Right lobe of liver (tissue), 6 donors: ENCODE measurements at regions not wholly inside any gene's neighbourhood (a gene's known extent, or its start where the extent isn't known, plus 50 kb on each side); places are given as distances from the start of the nearest gene placed in this dataset.

ENCODE experiments used
- ATAC-seq, 4 donors: fragments of 200-7000 bp; cut with Tn5 transposase; one replicate each; pipeline ENCODE4 v1.9.1; 2020; ENCODE audit warnings: mild to moderate bottlenecking in 4 of 4, moderate library complexity in 4 of 4
- DNase-seq, 3 donors: peaks; one replicate each; pipeline ENCODE4 v3.0.0-alpha.2; 2020
- H3K27ac ChIP-seq, 3 donors: fragments of 200-600 bp; one replicate each; pipeline ENCODE4 v1.8.0; 2022
- H3K27me3 ChIP-seq, 2 donors: fragments of 200-600 bp; one replicate each; pipeline ENCODE4 v1.8.0; 2022
- H3K36me3 ChIP-seq, 4 donors: fragments of 200-600 bp; sonication (generic) in 1 of 4; one replicate each; pipeline versions ENCODE4 v1.5.1 to v1.8.0; 2017 to 2022; ENCODE audit warnings: control low read depth in 1 of 4
- H3K4me1 ChIP-seq, 4 donors: fragments of 200-600 bp; sonication (generic) in 1 of 4; one replicate each; pipeline versions ENCODE4 v1.5.1 to v1.8.0; 2017 to 2022; ENCODE audit warnings: control low read depth in 1 of 4
- H3K4me3 ChIP-seq, 3 donors: fragments of 200-600 bp; one replicate each; pipeline ENCODE4 v1.8.0; 2022
- H3K9me3 ChIP-seq, 4 donors: fragments of 200-600 bp; sonication (generic) in 1 of 4; one replicate each; pipeline versions ENCODE4 v1.5.1 to v1.8.0; 2017 to 2022; ENCODE audit warnings: control low read depth in 1 of 4
- POLR2A ChIP-seq: fragments of 450-650 bp; IDR thresholded peaks from one replicate; pipeline ENCODE4 v1.6.1; 2017; ENCODE audit warnings: antibody characterized with exemption, mild to moderate bottlenecking
- WGBS: methylation state at CpG from one replicate; pipeline ENCODE4 v1.1.6; 2018; ENCODE audit warnings: low coverage, low lambda C conversion rate; ENCODE audit not compliant: insufficient coverage; ENCODE audit errors: missing lambda C conversion rate; 5-methylcytosine and 5-hydroxymethylcytosine counted together
- intact Hi-C, 2 donors: fragments of 100-400 bp; cut with DNase I; formaldehyde crosslinking; loops; one replicate each; pipeline versions ENCODE4 v1.11.2 to v1.14.1; 2022
- TF ChIP-seq, protein P1 (sequence below), 4 donors: fragments of 200-600 bp in 3 of 4; fragments of 450-650 bp in 1 of 4; IDR thresholded peaks; one replicate each; pipeline versions ENCODE4 v1.5.1 to v1.8.0; 2016 to 2022; ENCODE audit warnings: antibody characterized with exemption in 4 of 4, mild to moderate bottlenecking in 2 of 4
- donor health status: DM: no; HTN: yes; CAD: no.
- donor health status: DM: no; HTN: no; CAD: no.
- donor health status: DM: no; HTN: no; CAD: no.
- donor health status: DM: no; HTN: yes; CAD: no.
- donor health status: DM: no; HTN: yes; CAD: no.

DNA sequence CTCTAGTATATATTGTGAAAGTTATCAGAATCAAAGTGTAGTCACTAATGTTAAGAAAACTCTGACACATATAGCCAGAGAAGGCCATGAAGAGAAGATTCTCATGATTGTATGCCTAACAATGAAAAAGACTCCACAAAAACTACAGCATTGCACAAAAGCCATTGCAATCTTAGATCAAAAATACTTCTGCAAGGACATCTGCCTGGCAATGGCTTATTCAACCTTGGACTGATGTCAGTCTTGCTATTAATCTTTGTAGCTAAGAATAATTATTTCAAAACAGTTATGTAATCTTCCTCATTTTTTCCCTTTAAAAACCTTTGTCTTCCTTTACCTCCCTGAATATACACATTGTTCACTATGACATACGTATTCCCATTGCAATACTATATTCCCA, 55.3 kb upstream of the SLC36A4 start:
- Histone ChIP-seq H3K4me1 (no peaks in the 10 kb centered on the region), H3K27ac (no peak overlapping the region), H3K36me3 (no peaks in the 10 kb centered on the region), H3K4me3 (no peak overlapping the region), H3K27me3 (no peaks in the 10 kb centered on the region), H3K9me3 (no peaks in the 10 kb centered on the region)
- DNase-seq (no peak), ATAC-seq (no peak)
- intact Hi-C loops = no loop called here
- no peak for TF ChIP-seq POLR2A
- TF ChIP-seq, protein P1, sequence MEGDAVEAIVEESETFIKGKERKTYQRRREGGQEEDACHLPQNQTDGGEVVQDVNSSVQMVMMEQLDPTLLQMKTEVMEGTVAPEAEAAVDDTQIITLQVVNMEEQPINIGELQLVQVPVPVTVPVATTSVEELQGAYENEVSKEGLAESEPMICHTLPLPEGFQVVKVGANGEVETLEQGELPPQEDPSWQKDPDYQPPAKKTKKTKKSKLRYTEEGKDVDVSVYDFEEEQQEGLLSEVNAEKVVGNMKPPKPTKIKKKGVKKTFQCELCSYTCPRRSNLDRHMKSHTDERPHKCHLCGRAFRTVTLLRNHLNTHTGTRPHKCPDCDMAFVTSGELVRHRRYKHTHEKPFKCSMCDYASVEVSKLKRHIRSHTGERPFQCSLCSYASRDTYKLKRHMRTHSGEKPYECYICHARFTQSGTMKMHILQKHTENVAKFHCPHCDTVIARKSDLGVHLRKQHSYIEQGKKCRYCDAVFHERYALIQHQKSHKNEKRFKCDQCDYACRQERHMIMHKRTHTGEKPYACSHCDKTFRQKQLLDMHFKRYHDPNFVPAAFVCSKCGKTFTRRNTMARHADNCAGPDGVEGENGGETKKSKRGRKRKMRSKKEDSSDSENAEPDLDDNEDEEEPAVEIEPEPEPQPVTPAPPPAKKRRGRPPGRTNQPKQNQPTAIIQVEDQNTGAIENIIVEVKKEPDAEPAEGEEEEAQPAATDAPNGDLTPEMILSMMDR (IDR thresholded peaks at IDR 0.05) = no peak
- 93% methylated on average over 1 of the region's 1 CpG for WGBS

DNA sequence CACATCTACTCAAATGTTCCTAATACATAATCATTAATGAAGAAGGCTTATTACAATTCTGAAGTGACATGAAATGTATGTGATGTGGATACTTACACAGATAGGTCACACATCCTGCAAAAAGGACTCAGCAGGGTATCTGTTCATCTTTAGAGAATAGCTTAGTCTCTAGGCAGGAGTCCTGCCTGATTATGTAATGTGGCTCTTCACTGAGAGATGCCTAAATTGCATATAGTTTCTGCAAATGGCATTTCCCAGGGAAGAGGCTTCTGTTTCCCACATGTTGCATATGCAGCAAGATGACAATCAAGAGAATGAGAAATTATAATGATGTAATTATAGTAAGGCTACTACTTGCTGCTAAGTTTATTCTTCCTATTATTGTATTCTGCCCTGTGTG, 58.8 kb upstream of the SLC36A4 start:
- H3K4me1 ChIP-seq = no peaks in the 10 kb centered on the region
- peaks cover 0 to 7% (median 0%) of the 10 kb centered on the region in 4 donors for H3K9me3 ChIP-seq
- intact Hi-C loops = no loop called here
- H3K36me3 ChIP-seq = no peaks in the 10 kb centered on the region
- H3K27ac ChIP-seq = no peak overlapping the region
- DNase-seq (no peak), ATAC-seq (no peak)
- H3K27me3 ChIP-seq = no peaks in the 10 kb centered on the region
- H3K4me3 ChIP-seq = no peak overlapping the region
- no peak for TF ChIP-seq POLR2A
- TF ChIP-seq, protein P1 (IDR thresholded peaks at IDR 0.05) = no peak

DNA sequence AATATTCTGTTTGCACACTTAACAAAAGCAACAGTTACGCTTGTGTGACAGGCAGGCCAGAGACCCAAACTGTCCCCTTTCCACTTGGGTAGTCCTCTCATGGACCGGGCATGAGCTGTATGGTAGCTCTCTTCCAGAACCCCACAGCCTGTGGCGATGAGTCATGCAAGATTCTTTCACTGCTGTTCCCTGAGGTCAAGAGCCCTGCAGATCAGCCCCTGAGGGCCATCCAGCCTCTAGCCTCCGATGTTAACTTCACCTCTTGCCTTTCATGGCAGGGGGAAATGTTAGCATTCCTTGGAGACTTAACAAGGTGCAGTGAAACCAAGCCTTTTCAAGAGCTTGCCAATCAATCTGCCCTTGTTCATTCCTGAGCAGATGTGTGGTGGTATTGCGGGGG, 63.2 kb upstream of the DEUP1 start:
- Histone ChIP-seq H3K36me3 (no peaks in the 10 kb centered on the region), H3K9me3 (no peaks in the 10 kb centered on the region), H3K27ac (no peak overlapping the region), H3K4me3 (no peak overlapping the region), H3K4me1 (no peaks in the 10 kb centered on the region), H3K27me3 (no peaks in the 10 kb centered on the region)
- 100% methylated on average over 2 of the region's 5 CpGs for WGBS
- TF ChIP-seq, protein P1 (IDR thresholded peaks at IDR 0.05) = no peak
- TF ChIP-seq POLR2A = no peak
- ATAC-seq = no peak
- intact Hi-C loops = no loop called here
- DNase-seq = no peak

DNA sequence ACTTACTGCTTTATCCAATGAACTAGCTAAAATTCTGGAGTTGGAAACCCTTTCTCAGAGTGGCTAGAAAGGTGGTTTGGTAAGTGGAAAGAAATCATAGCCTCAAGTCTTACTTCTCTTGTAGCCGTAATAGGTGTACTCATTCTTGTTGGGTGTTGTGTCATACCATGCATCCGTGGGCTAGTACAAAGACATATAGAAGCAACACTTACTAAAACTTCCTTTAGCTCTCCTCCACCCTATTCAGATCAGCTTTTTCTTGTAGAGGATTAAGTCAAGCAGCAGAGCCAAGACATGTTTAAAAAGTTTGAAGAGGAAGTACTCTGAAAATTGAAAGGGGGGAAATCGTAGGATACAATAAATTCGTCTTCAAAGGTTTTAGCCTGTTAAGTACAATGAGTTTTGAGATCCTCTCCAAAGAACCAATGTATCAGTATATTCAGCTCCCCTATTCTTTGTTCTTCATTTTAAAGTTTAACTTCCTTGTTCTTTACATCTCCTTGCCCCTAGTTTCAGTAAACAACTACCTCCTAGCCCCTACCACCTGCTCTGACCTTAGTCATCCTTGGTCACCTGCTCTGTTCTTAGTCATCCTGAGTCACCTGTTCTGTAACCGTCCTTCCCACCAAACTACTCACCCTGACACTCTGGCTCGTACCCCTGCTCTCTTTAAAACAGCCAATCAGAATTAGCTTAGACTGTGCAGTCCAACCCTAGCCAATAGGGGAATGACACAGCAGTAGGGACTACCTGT, 62.1 kb upstream of the DEUP1 start:
- Histone ChIP-seq H3K36me3 (no peaks in the 10 kb centered on the region), H3K27me3 (no peaks in the 10 kb centered on the region), H3K9me3 (no peaks in the 10 kb centered on the region), H3K4me3 (no peak overlapping the region), H3K4me1 (no peaks in the 10 kb centered on the region), H3K27ac (no peak overlapping the region)
- no peak for DNase-seq
- TF ChIP-seq, protein P1 (IDR thresholded peaks at IDR 0.05) = no peak
- ATAC-seq = no peak
- WGBS = 72% methylated on average over 6 of the region's 6 CpGs
- intact Hi-C loops = no loop called here

DNA sequence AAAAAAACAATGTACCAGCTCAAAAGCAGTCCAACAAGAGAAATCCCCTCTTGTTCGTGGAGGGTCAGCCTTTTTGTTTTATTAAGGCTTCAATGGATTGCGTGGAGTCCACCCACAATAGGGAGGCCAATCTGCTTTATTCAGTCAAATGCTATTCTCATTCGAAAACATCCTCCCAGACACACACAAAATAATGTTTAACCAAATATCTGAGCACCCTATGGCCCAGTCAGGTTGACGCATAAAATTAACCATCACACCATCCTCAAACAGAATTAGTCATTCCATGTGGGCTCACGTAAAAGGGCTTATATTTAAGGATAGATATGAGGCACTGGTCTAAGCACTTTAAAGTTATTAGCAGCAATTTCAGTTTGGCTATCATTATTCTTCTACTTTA, 58.9 kb upstream of the DEUP1 start:
- no peak for DNase-seq
- intact Hi-C loops = no loop called here
- no peaks in the 10 kb centered on the region for H3K36me3 ChIP-seq
- no peaks in the 10 kb centered on the region for H3K4me1 ChIP-seq
- H3K27ac ChIP-seq = no peak overlapping the region
- ATAC-seq = no peak
- H3K9me3 ChIP-seq = no peaks in the 10 kb centered on the region
- no peaks in the 10 kb centered on the region for H3K27me3 ChIP-seq
- no peak overlapping the region for H3K4me3 ChIP-seq
- WGBS = 87% methylated on average over 3 of the region's 5 CpGs
- TF ChIP-seq, protein P1 (IDR thresholded peaks at IDR 0.05) = no peak
- TF ChIP-seq POLR2A = no peak
